GM18858 (cell line): ENCODE measurements at regions not wholly inside any gene's neighbourhood (a gene's known extent, or its start where the extent isn't known, plus 50 kb on each side); places are given as distances from the start of the nearest gene placed in this dataset.
"Not testable (repeated sequence)": the region's sequence is repeated elsewhere in the genome, so short reads cannot be mapped to it uniquely, and the experiment has no call there.

Source experiments
- ATAC-seq: cut with Tn5 transposase; IDR thresholded peaks from one replicate; pipeline ENCODE4 v1.9.1; 2021; ENCODE audit not compliant: unreplicated experiment

GRCh38 chr9:12351293-12352044 is 341.7 kb upstream of the TYRP1 start:
- no peak for ATAC-seq

GRCh38 chr9:12352045-12352315 is 341.2 kb upstream of the TYRP1 start:
- ATAC-seq, result no peak

- ATAC-seq, result no peak
Observed at GRCh38 chr9:12363439-12363838, 329.7 kb upstream of the TYRP1 start.

- ATAC-seq, result no peak
Observed at GRCh38 chr9:12368569-12368968, 324.6 kb upstream of the TYRP1 start.

GRCh38 chr9:12391839-12392509 is 301.2 kb upstream of the TYRP1 start:
- no peak for ATAC-seq

- no peak for ATAC-seq
Observed at GRCh38 chr9:12394105-12394504, 299.1 kb upstream of the TYRP1 start.

DNA sequence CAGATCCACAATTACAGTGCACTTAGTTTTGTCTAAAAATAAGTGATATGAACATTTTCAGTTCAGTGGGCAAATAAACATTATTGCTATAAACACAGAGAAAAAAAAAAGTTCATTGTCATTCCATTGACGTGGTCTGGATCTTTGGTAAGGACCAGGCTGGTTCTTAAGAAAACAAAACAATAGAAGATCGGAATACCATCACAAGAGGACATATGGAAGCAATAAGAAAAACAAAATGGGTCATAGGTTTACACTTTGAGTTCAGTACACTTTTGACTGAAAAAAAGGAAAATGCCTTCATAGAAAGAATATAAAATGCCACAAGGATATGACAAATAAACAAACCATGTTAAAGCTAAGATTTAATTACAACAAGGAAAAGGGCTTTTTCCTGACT is 289.5 kb upstream of the TYRP1 start:
- ATAC-seq, result no peak

DNA sequence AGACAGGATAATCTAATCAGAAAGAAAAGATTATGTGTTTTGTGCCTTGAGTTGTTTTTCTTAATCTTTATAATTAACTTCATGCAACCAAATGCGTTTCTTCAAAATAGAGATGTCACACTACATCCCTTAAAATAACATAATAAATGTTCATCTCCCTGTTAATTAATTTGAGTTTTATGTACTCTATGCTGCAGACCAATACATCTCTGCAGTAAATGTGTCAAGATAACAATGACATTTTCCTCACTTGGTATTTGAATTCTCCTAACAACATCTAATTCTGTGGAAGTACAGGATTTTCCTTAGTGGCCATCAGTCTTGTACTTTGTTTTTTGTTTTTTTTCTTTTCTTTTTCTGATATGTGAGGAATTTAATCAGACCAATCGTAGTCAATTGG is 279.2 kb upstream of the TYRP1 start:
- ATAC-seq, result no peak

DNA sequence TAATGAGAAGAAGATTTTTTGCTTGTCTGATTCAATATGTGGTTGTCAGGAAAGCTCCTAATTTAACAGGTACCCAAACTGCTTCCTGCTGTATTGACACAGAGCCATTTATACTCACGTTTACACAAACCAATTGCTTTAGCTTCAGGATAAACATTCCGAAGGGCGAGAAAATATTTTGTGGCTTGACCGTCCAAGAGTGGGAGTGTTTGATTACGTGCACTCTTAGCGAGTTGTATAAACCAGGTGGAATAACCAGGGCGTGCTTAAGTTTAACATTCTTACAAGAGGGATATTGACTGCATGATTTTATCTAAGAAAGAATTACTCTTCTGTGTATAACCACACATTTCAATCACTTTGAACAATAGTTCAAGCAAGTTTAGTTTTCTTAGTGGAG is 278.7 kb upstream of the TYRP1 start:
- no peak for ATAC-seq

DNA sequence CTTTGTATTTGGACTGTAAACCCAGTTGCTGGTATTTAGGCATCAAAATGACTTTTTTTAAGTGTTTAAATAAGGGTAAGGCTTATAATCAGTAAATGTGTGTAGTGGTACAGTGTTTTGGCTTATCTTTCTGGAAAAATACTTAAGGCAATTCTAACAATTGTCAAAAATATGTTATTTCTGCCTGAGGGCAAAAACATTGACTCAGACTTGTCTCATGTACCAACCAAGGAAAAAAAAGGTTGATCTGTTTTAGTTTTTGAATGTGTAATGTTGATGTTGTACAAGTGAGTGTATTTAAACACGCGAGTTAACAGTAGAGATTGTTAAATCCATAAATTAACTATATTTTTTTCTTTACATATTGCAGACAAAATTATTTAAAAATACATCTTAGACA is 277.8 kb upstream of the TYRP1 start:
- no peak for ATAC-seq

- ATAC-seq, result no peak
Observed at GRCh38 chr9:12416716-12417115, 276.5 kb upstream of the TYRP1 start.

- no peak for ATAC-seq
Observed at GRCh38 chr9:12424243-12424642, 268.9 kb upstream of the TYRP1 start.

- ATAC-seq, result no peak
Observed at GRCh38 chr9:12425878-12426864, 267.0 kb upstream of the TYRP1 start.

DNA sequence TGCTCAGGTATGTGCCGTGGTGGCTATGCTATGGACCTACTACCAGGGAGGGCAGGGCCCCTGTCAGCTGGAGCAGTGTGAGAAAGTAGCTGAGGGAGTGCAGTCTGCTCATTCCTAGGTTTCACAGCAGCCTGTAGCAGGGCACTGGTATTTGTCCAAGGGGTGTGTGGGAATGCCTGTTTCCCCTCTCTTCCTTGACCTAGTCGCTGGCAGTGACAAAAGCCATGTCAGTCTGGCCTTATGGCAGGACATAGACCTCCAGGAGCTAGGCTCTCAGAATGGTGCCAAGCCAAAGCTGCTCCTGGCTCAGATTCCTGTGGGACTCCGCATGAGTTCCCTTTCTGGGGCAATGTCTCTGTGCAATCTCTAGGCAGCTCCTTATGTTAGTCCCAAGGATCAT is 253.9 kb upstream of the TYRP1 start:
- ATAC-seq, result no peak

GRCh38 chr9:12441080-12441479 is 252.1 kb upstream of the TYRP1 start:
- ATAC-seq, result not testable (repeated sequence)

DNA sequence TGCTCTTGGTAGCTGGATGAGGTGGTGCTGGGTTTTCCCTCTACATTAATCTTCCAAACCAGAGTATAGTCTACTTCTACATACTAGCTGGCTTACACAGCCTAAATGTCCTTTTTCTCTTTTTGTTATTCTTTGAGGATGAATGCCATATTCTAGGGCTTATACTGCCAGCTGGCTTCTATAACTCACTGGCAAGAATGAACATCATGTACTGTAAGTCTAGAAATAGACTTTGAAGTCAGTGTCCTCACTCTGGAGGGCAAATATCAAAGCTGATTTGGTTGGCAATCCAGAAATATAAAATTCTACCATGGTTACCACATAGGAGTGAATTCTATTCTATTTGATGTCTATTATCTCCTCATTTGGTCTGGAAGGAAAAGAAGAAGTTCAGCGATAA is 251.7 kb upstream of the TYRP1 start:
- no peak for ATAC-seq

DNA sequence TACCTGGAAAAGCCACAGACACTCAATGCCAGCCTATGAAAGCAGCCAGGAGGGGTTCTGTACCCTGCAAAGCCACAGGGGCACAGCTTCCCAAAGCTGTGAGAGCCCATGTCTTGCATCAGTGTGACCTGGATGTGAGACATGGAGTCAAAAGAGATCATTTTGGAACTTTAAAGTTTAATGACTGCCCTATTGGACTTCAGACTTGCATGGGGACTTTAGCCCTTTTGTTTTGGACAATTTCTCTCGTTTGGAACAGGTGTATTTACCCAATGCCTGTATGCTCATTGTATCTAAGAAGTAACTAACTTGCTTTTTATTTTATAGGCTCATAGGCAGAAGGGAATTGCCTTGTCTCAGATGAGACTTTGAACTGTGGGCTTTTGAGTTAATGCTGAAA is 244.9 kb upstream of the TYRP1 start:
- no peak for ATAC-seq

DNA sequence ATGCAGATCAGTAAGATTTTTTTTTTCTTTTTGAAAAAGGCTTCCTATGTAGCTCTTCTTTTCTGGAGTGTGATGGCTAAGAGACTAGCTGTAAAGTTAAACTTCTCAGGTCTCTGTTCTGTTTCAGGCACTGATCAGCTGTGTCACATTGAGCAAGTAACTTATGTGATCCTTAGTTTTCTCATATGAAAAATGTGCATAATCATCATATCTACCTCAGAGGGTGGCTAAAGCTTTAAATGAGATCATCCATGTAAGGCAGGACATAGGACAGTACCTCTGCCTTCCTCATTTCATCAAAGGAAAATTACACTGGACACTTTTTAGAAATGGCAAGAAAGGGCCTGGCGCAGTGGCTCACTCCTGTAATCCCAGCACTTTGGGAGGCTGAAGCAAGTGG is 235.9 kb upstream of the TYRP1 start:
- no peak for ATAC-seq

DNA sequence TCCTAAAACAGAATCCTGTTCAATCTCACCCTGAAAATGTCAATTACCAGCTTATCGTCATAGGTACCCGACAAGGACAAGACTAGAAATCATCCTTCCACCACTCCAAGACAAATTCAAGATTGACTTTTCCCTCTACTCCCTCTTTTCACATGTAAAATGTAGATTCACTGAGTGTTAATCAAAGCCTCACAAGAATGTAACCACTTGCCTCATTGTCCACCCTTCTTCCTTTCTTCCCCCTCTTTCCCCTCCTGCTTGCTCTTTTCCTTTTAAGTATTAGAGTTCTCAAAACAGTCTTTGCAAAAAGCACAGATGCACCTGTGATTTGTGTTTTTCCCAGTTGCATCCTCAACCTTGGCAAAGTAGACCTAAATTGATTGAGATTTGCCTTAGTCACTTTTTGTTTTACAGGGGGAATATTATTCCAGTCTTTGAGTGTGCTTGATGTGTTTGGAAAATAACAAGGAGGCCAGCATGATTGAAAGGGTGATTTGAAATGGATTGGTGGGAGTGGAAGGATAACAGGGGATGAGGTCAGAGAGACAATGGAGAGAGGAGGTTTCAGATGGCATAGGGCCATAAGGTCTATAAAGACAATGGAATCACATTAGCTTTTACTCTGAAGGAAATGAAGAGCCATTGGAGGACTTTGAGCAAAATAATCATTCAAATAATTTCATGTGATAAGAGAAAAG is 231.3 kb upstream of the TYRP1 start:
- ATAC-seq, result no peak

GRCh38 chr9:12462861-12463260 is 230.3 kb upstream of the TYRP1 start:
- ATAC-seq, result no peak

- no peak for ATAC-seq
Observed at GRCh38 chr9:12463641-12464040, 229.5 kb upstream of the TYRP1 start.
